GM13977 (cell line): ENCODE measurements at regions not wholly inside any gene's neighbourhood (a gene's known extent, or its start where the extent isn't known, plus 50 kb on each side); places are given as distances from the start of the nearest gene placed in this dataset.

Source experiments
- DNase-seq: peaks from one replicate; pipeline ENCODE4 v3.0.0; 2012; ENCODE audit warnings: low spot score
- CTCF ChIP-seq: IDR thresholded peaks from 2 replicates; pipeline ENCODE4 v1.5.1; 2012; ENCODE audit warnings: mild to moderate bottlenecking, control low read depth; ENCODE audit not compliant: insufficient read depth; ENCODE audit errors: extremely low read depth, missing control alignments
- in situ Hi-C: fragments of 300-500 bp; cut with MboI; formaldehyde crosslinking; loops from one replicate; pipeline ENCODE4 v1.12.0; 2022; ENCODE audit warnings: low sequenced_read_pairs, low pct_unique_long_range_greater_than_20kb, mixed read lengths, inconsistent platforms; ENCODE audit not compliant: unreplicated experiment

GRCh38 chr19:31880283-31880682 is 465.1 kb upstream of the ZNF507 start:
- TF ChIP-seq CTCF = no peak
- DNase-seq = no peak
- in situ Hi-C loops = no loop called here

- no peak for DNase-seq
- no peak for TF ChIP-seq CTCF
- in situ Hi-C loops = no loop called here
Observed at GRCh38 chr19:31881988-31882387, 463.4 kb upstream of the ZNF507 start.

- DNase-seq = no peak
- in situ Hi-C loops = no loop called here
- TF ChIP-seq CTCF = no peak
Observed at GRCh38 chr19:31882709-31883108, 462.7 kb upstream of the ZNF507 start.

GRCh38 chr19:31883296-31883990 is 462.0 kb upstream of the ZNF507 start:
- in situ Hi-C loops = no loop called here
- TF ChIP-seq CTCF = no peak
- DNase-seq = no peak

GRCh38 chr19:31885280-31885853 is 460.0 kb upstream of the ZNF507 start:
- in situ Hi-C loops = no loop called here
- no peak for TF ChIP-seq CTCF
- DNase-seq = no peak

GRCh38 chr19:31890230-31890629 is 455.2 kb upstream of the ZNF507 start:
- DNase-seq = no peak
- TF ChIP-seq CTCF = no peak

More at GRCh38 chr19:31890230-31890629, 455.2 kb upstream of the ZNF507 start:
- in situ Hi-C loops = no loop called here
